ENCODE measurements at regions not wholly inside any gene's neighbourhood (a gene's known extent, or its start where the extent isn't known, plus 50 kb on each side); places are given as distances from the start of the nearest gene placed in this dataset.

DNA sequence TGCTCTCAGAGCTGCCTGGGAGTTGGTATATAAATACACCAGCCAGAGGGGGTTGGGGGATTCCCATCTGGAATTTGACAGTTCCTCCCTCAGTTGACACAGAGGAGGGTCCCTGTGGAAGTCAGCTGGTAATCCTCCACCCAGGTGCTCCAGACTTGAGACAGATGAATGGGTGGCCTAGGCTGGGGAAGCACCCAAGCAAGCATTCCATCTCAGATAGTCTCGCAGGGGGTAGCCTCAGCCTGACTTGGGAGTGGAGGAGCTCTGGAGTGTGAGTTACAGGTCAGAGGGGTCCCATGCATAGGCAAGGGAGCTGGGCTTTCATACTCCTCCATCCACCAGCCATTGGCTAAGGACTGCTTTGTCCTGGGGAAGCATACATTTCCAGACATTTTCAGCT, 229.3 kb upstream of the BCOR start:
- DNase-seq (ENCODE audit: low spot score), result no peak

DNA sequence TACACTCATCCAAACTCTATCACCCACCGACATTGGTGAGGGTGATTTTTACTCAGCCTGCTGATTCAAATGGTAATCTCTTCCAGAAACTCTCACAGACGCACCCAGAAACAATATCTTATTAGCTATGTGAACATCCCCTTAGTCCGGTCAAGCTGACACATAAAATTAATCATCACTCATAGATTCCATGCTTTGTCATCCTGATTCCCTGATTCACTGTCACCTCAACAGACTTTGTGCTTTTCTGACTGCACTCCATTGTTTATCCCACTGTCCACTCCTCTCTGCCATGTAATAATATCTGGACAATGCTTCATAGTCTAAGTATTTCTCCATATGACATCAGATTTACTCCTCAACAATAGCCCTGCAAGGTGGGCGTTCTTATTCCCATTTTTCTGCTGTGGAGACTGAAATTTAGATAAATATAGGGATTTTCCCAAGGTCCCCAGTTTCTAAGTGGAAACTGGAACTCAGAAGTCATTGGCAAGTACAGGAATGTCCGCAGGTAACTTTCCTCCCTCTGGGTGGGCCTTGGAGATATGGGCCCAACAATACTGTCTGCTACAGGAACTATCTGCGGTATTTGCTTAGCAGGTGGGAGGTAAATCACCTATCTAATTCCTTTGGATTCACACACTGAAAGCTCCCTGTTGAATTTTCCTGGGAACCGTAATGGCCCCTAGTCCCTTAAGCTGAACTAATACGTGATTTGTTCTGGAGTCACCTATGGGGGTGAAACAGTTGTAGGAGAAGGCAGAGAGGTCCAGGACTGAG, 228.6 kb upstream of the BCOR start:
- no peak for DNase-seq (ENCODE audit: low spot score)
- TF ChIP-seq, protein P1, sequence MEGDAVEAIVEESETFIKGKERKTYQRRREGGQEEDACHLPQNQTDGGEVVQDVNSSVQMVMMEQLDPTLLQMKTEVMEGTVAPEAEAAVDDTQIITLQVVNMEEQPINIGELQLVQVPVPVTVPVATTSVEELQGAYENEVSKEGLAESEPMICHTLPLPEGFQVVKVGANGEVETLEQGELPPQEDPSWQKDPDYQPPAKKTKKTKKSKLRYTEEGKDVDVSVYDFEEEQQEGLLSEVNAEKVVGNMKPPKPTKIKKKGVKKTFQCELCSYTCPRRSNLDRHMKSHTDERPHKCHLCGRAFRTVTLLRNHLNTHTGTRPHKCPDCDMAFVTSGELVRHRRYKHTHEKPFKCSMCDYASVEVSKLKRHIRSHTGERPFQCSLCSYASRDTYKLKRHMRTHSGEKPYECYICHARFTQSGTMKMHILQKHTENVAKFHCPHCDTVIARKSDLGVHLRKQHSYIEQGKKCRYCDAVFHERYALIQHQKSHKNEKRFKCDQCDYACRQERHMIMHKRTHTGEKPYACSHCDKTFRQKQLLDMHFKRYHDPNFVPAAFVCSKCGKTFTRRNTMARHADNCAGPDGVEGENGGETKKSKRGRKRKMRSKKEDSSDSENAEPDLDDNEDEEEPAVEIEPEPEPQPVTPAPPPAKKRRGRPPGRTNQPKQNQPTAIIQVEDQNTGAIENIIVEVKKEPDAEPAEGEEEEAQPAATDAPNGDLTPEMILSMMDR (IDR thresholded peaks at IDR 0.05; ENCODE audit: extremely low read depth, missing control alignments), result no peak

More for the DNA sequence above, 229.3 kb upstream of the BCOR start:
- TF ChIP-seq, protein P1 (IDR thresholded peaks at IDR 0.05; ENCODE audit: extremely low read depth, missing control alignments), result no peak

DNA sequence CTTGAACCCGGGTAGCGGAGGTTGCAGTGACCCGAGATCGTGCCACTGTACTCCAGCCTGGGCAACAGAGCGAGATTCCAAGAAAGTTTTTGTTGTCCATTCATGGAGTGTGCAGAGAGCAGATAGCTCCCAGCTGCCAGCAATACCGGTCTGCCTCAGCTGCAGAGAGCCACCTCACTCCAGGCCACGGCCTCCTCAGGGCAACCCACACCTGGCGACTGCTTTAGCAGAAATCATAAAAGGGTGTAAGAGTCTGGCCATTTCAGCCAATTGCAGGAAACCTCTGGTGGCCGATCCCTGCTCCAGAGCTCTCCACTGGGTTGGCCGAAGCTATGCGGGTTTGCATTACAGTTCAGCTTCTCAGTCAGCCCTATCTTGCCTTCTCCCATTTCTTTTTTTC, 227.4 kb upstream of the BCOR start:
- no peak for DNase-seq (ENCODE audit: low spot score)
- TF ChIP-seq, protein P1 (IDR thresholded peaks at IDR 0.05; ENCODE audit: extremely low read depth, missing control alignments), result no peak

DNA sequence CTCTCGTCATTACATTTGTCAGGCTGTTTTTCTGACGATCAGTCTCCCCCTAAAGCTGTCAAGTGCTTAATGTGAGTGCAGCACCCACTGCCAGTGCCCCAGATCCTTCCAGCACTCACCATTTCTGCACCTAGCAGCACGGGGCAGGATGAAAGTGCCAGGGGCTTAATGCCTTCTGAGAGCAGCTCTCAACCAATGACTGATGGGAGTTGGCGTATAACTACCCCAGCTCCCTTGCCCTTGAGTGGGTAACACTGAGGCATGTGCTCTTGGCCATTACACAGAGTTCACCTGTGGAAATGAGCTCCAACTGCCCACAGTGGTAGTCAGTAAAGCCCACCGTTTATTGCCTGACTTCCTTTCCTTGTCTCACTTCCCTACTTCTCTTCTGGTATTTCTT, 226.2 kb upstream of the BCOR start:
- TF ChIP-seq, protein P1 (IDR thresholded peaks at IDR 0.05; ENCODE audit: extremely low read depth, missing control alignments), result no peak
- no peak for DNase-seq (ENCODE audit: low spot score)

DNA sequence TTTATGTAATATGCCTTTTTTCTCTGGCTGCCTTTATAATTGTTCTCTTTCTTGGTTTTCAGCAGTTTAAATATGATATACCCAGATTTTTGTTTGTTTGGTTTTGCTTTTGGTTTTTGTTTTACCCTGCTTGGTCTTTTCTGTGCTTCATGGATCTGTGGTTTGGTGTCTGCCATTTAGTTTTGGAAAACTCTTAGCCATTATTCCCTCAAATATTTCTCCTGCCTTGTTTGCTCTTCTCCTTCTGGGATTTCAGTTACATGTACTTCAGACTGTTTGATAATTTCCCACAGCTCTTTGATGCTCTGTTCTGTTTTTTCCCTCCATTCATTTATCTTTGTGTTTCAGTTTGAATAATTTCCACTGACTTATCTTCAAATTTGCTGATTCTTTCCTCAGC, 223.1 kb upstream of the BCOR start:
- TF ChIP-seq, protein P1 (IDR thresholded peaks at IDR 0.05; ENCODE audit: extremely low read depth, missing control alignments), result no peak
- no peak for DNase-seq (ENCODE audit: low spot score)

DNA sequence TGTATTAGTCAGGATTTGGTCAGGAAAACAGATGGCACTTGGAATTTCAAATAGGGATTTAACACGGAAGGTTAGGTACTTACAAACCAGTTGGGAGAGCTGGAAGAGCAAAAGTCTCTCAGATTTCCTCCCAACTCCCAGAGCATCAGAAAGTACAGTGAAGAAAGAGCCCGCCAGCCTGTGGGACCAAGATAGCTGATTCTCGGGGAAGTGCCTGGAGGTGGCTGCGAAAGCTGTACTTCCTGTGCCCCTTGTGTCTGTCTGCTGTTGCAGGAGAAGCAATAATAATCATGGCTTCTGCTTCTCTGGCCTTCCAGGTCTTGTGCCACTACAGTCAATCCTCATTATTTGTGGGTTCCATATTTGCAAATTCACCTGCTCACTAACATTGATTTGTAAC, 221.0 kb upstream of the BCOR start:
- no peak for DNase-seq (ENCODE audit: low spot score)
- TF ChIP-seq, protein P1 (IDR thresholded peaks at IDR 0.05; ENCODE audit: extremely low read depth, missing control alignments), result no peak

DNA sequence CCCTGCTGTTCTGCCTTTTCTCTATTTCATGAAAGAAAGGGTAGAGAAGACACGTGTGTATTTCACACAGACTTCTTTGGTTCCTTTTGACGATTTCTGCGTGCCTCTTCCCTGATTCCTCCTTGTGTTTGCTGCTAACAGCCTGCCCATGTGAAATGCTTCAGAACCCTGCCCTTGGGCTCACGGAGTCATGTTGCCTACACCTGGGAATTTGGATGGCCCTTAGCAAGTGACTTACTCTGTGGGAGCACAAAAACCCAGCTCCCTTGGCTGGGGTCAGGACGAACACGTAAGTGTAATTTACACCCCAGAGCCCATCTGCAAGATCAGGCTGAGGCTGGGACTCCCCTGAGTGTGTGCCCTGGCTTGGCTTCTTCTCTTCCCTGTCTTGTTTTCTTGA, 220.3 kb upstream of the BCOR start:
- TF ChIP-seq, protein P1 (IDR thresholded peaks at IDR 0.05; ENCODE audit: extremely low read depth, missing control alignments), result no peak
- no peak for DNase-seq (ENCODE audit: low spot score)

Measured in GM20000 (cell line).